ENCODE measurements at regions not wholly inside any gene's neighbourhood (a gene's known extent, or its start where the extent isn't known, plus 50 kb on each side); places are given as distances from the start of the nearest gene placed in this dataset.

GRCh38 chr17:45722161-45722560, 62.0 kb upstream of the CRHR1 start:
- Histone ChIP-seq H4K20me1 (ENCODE audit: insufficient read depth, low read length) (no peaks in the 10 kb centered on the region), H3K4me3 (ENCODE audit: insufficient read depth, low read length) (no peak overlapping the region), H3K27ac (ENCODE audit: low read depth, low read length) (no peak overlapping the region), H3K79me2 (ENCODE audit: insufficient read depth, low read length) (no peaks in the 10 kb centered on the region), H3K4me2 (ENCODE audit: insufficient read depth, low read length) (no peak overlapping the region), H3K4me1 (ENCODE audit: insufficient read depth, low read length) (peaks cover 14% of the 10 kb centered on the region), H2AFZ (ENCODE audit: low read length) (no peak overlapping the region), H3K36me3 (ENCODE audit: insufficient read depth, low read length) (no peaks in the 10 kb centered on the region), H3K27me3 (ENCODE audit: insufficient read depth, low read length) (peaks cover 23% of the 10 kb centered on the region), H3K9me3 (ENCODE audit: low read depth, low read length) (no peaks in the 10 kb centered on the region)
- DNase-seq (ENCODE audit: insufficient read length, low spot score, missing footprints): no peak
- TF ChIP-seq, protein P1, sequence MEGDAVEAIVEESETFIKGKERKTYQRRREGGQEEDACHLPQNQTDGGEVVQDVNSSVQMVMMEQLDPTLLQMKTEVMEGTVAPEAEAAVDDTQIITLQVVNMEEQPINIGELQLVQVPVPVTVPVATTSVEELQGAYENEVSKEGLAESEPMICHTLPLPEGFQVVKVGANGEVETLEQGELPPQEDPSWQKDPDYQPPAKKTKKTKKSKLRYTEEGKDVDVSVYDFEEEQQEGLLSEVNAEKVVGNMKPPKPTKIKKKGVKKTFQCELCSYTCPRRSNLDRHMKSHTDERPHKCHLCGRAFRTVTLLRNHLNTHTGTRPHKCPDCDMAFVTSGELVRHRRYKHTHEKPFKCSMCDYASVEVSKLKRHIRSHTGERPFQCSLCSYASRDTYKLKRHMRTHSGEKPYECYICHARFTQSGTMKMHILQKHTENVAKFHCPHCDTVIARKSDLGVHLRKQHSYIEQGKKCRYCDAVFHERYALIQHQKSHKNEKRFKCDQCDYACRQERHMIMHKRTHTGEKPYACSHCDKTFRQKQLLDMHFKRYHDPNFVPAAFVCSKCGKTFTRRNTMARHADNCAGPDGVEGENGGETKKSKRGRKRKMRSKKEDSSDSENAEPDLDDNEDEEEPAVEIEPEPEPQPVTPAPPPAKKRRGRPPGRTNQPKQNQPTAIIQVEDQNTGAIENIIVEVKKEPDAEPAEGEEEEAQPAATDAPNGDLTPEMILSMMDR (IDR thresholded peaks at IDR 0.05; ENCODE audit: extremely low read depth, low read depth, low read length): peak; percentile 45

DNA sequence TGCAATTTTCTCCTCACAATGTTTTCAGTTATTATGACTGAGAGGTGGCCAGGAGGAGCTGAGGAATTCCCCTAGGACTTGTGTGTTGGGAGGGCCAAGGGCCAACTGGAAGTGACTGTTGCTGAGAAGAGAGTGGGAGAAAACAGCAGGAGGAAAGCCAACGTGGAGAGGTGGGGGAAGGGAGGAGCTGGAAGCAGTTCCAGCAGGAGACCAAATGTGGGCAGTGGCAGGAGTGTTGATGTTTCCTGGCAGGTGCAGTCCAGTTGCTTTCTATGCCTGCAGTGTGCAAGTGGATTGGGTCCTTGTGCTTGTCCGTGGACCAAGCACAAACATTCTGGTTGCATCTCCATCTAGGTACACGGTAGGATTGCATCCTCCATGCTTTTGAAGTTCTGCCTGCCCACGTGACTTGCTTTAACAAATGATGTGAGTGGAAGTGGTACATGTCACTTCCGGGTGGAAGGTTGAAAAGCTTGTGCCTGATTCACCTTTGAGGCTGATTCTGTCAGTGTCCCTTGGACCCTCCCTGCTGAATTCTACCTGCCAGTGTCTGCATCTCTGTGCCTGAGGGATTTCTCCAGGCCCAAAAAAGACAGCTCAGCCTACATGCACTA, 54.7 kb upstream of the CRHR1 start:
- Histone ChIP-seq H3K4me1 (ENCODE audit: insufficient read depth, low read length) (no peaks in the 10 kb centered on the region), H2AFZ (ENCODE audit: low read length) (no peak overlapping the region), H3K27me3 (ENCODE audit: insufficient read depth, low read length) (peaks cover 37% of the 10 kb centered on the region), H3K36me3 (ENCODE audit: insufficient read depth, low read length) (no peaks in the 10 kb centered on the region), H3K79me2 (ENCODE audit: insufficient read depth, low read length) (no peaks in the 10 kb centered on the region), H3K4me2 (ENCODE audit: insufficient read depth, low read length) (no peak overlapping the region), H4K20me1 (ENCODE audit: insufficient read depth, low read length) (no peaks in the 10 kb centered on the region), H3K27ac (ENCODE audit: low read depth, low read length) (no peak overlapping the region), H3K4me3 (ENCODE audit: insufficient read depth, low read length) (no peak overlapping the region), H3K9me3 (ENCODE audit: low read depth, low read length) (no peaks in the 10 kb centered on the region)
- TF ChIP-seq, protein P1 (IDR thresholded peaks at IDR 0.05; ENCODE audit: extremely low read depth, low read depth, low read length): no peak
- DNase-seq (ENCODE audit: insufficient read length, low spot score, missing footprints): no peak

DNA sequence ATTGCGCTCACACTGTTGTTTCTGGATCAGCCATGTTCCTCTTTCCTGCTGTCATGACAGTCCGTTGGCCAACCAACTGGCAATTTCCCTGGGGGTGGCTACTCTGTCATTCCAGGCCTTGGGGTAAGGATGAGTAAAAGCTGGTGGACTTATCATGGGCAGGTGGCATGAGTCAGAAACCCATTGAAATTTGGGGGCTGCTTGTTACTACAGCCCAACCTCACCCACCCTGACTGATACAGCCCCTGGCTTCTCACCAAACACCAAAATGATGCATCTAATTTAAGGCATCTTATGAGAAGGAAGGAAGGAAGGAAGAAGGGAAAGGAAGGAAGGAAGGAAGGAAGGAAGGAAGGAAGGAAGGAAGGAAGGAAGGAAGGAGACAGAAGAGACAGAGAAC, 53.9 kb upstream of the CRHR1 start:
- no peak overlapping the region for H3K4me2 ChIP-seq (ENCODE audit: insufficient read depth, low read length)
- TF ChIP-seq, protein P1 (IDR thresholded peaks at IDR 0.05; ENCODE audit: extremely low read depth, low read depth, low read length): no peak

DNA sequence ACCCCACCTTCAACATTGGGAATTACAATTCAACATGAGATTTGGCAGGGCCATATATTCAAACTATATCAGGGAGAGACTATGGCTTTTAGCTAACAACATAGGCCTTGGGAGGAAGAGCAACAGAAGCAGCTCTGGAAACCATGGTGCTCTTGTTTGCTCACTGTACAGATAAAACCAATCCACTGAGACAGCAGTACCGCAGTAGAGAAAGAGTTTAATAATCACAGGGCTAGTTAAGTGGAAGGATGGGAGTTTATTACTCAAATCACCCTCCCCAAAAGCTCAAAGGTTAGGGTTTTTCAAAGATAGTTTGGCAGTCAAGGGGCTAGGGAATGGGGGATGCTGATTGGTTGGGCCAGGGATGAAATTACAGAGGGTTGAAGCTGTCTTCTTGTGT, 52.7 kb upstream of the CRHR1 start:
- TF ChIP-seq, protein P1 (IDR thresholded peaks at IDR 0.05; ENCODE audit: extremely low read depth, low read depth, low read length): no peak
- Histone ChIP-seq H3K36me3 (ENCODE audit: insufficient read depth, low read length) (no peaks in the 10 kb centered on the region), H3K4me3 (ENCODE audit: insufficient read depth, low read length) (no peak overlapping the region)

More for the DNA sequence above, 53.9 kb upstream of the CRHR1 start:
- no peak for DNase-seq (ENCODE audit: insufficient read length, low spot score, missing footprints)
- H3K36me3 ChIP-seq (ENCODE audit: insufficient read depth, low read length): no peaks in the 10 kb centered on the region
- H3K27me3 ChIP-seq (ENCODE audit: insufficient read depth, low read length): peaks cover 37% of the 10 kb centered on the region
- H2AFZ ChIP-seq (ENCODE audit: low read length): no peak overlapping the region
- no peak overlapping the region for H3K4me3 ChIP-seq (ENCODE audit: insufficient read depth, low read length)
- no peaks in the 10 kb centered on the region for H3K4me1 ChIP-seq (ENCODE audit: insufficient read depth, low read length)
- H3K9me3 ChIP-seq (ENCODE audit: low read depth, low read length): no peaks in the 10 kb centered on the region
- H3K27ac ChIP-seq (ENCODE audit: low read depth, low read length): no peak overlapping the region
- no peaks in the 10 kb centered on the region for H3K79me2 ChIP-seq (ENCODE audit: insufficient read depth, low read length)
- H4K20me1 ChIP-seq (ENCODE audit: insufficient read depth, low read length): no peaks in the 10 kb centered on the region

More for the DNA sequence above, 52.7 kb upstream of the CRHR1 start:
- H3K27ac ChIP-seq (ENCODE audit: low read depth, low read length): no peak overlapping the region
- H3K4me1 ChIP-seq (ENCODE audit: insufficient read depth, low read length): no peaks in the 10 kb centered on the region
- peaks cover 30% of the 10 kb centered on the region for H3K27me3 ChIP-seq (ENCODE audit: insufficient read depth, low read length)
- H4K20me1 ChIP-seq (ENCODE audit: insufficient read depth, low read length): no peaks in the 10 kb centered on the region
- no peaks in the 10 kb centered on the region for H3K9me3 ChIP-seq (ENCODE audit: low read depth, low read length)
- no peak for DNase-seq (ENCODE audit: insufficient read length, low spot score, missing footprints)
- no peak overlapping the region for H2AFZ ChIP-seq (ENCODE audit: low read length)
- H3K4me2 ChIP-seq (ENCODE audit: insufficient read depth, low read length): no peak overlapping the region
- no peaks in the 10 kb centered on the region for H3K79me2 ChIP-seq (ENCODE audit: insufficient read depth, low read length)
